ENCODE measurements at regions not wholly inside any gene's neighbourhood (a gene's known extent, or its start where the extent isn't known, plus 50 kb on each side); places are given as distances from the start of the nearest gene placed in this dataset.
"Not testable (repeated sequence)": the region's sequence is repeated elsewhere in the genome, so short reads cannot be mapped to it uniquely, and the experiment has no call there.

- DNase-seq (ENCODE audit: low read depth, low spot score): no peak
These were observed 217.6 kb downstream of the NPR3 start for GRCh38 chr5:32928761-32929160.

GRCh38 chr5:32931438-32931837 is 220.3 kb downstream of the NPR3 start:
- not testable (repeated sequence) for DNase-seq (ENCODE audit: low read depth, low spot score)

GRCh38 chr5:32932241-32932935 is 221.3 kb downstream of the NPR3 start:
- no peak for DNase-seq (ENCODE audit: low read depth, low spot score)

GRCh38 chr5:32933692-32934091 is 222.6 kb downstream of the NPR3 start:
- DNase-seq (ENCODE audit: low read depth, low spot score): no peak

DNA sequence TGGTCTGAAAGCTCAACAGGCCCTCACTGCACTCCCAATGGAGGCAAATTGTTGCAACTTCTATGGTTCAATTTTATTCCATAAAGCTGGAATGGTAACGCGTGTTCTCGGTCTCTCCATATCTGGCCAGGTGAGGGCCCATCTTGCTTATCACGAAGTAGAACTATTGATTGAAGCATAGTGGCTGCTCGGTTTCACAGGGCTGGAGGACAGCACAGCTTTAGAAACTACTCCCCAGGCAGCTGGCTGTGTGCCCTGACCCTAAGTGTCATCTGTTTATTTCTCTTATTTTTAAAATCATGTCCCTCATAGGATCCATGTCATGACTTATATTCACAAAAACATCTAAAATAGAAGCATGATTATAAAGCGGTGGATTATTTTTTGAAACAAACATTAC is 223.4 kb downstream of the NPR3 start:
- DNase-seq (ENCODE audit: low read depth, low spot score): no peak

DNA sequence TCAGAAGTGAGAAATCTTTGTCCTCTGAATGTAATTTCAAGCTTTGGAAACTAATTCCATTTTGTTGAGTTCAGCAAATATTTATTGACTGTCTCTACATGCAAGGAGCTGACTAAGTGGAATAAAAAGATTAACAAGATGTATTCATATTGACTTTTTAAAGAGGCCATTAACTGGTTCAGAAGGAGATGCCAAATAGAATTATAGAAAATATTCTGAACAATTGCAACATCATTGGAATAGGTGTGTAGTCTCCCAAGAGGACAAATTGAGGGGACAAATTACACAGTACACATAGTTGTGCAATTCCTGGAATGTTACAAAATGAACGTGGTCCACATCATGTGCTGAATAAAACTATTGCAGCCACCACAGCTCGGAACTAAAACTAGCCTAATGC is 224.2 kb downstream of the NPR3 start:
- no peak for DNase-seq (ENCODE audit: low read depth, low spot score)

GRCh38 chr5:32936329-32936728 is 225.2 kb downstream of the NPR3 start:
- no peak for DNase-seq (ENCODE audit: low read depth, low spot score)

DNA sequence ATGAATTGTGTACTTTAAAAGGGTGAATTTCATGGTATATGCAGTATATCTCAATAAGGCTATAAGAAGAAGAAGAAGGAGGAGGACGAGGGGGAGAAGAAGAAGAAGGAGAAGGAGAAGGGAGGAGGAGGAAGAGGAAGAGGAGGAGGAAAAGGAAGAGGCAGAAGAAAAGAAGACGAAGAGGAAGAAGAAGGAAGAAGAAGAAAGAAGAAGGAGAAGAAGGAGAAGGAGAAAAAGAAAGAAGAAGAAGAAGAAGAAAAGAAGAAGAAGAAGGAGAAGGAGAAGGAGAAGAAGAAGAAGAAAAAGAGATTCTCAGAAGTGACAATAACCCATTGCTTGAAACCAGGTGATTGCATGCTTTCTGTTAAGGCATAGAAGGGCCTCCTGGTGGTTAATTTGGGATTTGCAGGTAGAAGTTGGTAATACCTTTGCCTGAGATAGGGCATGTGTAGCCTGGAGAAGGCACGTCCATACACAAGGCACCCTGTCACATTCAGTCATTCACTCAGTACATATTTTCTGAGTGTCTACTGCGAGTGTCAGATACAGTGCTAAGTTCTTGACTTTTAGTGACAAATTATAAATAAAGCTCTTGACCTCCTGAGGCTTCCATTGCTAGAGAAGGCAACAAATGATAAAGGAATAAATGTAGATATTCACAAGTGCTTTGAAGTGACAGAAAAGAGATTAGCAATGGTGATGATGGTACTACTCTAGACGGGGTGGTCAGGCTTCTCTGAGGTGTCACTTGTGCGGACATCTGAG is 231.3 kb downstream of the NPR3 start:
- DNase-seq (ENCODE audit: low read depth, low spot score): peak; percentile 13

DNA sequence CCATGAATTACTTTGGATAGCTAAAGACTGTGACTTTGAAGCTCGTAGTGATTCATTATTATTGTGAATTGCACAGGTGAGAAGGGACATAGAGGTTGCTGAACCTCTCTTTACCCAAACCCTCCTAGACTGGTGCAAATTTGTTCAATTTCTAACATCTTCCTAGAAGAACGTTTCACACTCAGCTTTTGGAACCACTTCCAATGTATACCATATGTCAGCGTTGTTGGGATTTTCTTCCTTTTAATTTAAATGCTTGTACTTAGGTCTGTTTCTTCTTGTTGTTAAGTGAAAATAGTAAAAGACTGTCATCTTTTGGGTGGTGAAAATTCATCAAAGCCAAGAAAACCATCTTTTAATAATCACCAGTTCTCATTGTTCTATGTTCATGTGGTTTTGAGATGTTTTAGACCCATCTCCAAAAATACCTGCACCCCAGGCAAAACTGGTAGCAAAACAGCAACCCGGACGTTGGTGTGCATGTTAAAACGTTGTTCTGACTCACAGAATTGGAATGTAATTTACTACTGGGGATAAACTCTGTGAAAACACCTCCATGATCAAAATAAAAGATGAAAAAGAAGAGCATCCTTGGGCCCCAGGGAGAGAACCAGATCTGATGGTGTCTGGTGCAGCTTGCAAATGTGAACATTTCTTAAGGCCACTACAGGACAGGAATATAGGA is 238.3 kb downstream of the NPR3 start:
- no peak for DNase-seq (ENCODE audit: low read depth, low spot score)

GRCh38 chr5:32951003-32951402 is 239.9 kb downstream of the NPR3 start:
- DNase-seq (ENCODE audit: low read depth, low spot score): no peak

DNA sequence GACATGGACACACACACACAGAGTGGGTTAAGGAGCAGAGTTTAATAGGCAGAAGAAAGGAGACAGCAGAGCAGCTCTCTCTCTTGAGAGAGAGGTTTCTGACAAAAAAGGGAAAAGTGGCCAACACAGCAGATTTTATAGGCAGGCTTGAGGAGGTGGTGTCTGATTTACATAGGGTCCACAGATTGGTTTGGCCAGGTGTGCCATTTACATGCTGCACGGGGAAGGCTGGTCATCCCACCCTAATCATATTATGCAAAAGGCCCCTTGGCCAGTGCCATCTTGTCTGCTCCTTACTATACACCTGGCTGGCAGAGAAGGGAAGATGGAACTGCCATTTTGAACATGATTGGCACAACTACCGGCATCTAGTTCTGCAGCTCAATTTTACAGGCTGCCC is 240.8 kb downstream of the NPR3 start:
- DNase-seq (ENCODE audit: low read depth, low spot score): no peak

DNA sequence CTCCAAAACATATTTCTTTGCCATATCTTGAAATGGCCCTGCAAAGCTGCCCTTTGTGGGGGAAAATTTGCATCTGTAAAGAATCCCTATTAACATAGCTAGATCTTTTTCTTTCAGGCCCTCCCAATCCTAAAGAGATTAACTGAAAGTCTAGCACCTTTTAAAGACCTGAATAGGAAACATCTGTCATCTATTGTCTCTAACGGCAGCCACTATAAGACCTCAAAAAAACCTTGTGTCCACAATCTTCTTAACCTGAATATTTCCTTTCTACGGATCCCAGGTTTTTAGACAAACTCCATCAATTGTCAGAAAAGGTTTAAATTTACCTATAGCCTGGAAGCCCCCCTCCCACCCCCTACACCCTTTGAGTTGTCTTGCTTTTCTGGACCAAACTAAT is 241.3 kb downstream of the NPR3 start:
- not testable (repeated sequence) for DNase-seq (ENCODE audit: low read depth, low spot score)

DNA sequence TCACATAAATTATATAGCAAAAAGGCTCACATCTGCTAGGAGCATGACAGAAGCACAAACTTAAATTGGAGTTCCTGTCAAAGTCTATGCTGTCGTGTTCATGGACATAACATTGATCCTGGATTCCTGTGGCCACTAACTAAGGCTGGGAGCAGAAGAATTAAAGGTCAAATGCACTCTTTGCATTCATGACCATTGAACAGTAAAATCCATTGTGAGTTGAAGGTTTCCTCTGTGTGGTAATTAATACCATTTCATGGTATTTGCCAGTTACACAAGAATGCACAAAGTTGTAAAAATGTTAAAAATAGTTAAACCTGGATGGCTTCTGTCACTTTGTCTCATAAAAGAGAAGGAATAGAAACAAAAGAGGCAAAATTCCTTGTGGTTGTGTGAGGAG is 242.6 kb downstream of the NPR3 start:
- no peak for DNase-seq (ENCODE audit: low read depth, low spot score)

GRCh38 chr5:32955814-32956213 is 244.7 kb downstream of the NPR3 start:
- DNase-seq (ENCODE audit: low read depth, low spot score): no peak

DNA sequence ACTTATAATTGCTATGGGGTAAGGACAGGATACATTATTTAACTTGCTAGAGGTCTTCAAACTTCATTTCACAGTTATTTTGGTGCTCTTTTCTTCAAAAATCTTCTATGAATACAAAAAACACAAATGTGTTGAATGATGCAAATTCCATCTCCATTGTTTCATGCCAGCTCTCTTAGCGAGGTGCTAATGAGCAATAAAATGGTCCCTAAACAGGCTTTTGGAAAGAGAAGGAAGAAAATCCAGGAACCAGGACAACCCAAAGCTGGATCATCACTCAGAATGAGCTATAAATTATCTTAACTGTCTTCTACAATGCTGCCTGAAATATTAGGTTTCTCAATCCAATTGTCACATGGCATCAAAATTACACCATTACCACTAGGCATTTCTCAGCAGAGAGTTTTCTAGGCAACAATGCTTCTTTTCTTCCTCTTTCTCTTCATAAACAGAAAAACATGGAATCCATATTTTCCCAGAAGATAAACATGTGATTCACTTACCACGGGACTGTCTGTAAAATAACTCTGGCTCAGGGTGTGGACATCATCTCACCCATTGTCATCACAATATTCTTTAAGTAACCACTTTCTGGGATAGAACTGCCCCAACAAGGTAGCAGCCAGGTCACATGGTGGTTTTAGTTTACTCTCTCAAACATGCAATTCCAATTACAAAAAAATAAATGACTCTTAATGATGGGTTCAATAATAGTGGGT is 249.4 kb downstream of the NPR3 start:
- DNase-seq (ENCODE audit: low read depth, low spot score): no peak

GRCh38 chr5:32961059-32961415 is 249.9 kb downstream of the NPR3 start:
- DNase-seq (ENCODE audit: low read depth, low spot score): no peak

DNA sequence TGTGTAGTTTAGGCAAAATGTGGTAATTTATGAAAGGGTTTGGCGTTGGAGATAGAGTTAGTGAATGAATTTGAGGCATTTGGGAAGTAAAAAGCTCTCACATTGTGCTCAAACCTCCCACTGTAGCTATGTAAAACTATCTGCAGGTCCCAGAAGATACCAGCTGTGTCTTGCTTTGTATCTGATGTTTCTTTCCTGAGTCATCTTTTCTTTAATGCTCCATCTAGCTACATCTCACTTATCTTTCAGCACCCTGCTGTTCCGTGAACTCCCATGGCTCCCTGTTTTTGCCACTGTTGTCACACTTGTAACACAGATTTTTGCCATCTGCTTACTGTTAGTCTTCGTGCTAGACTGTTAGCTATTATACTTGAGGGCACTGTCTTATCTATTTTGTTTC is 253.1 kb downstream of the NPR3 start:
- DNase-seq (ENCODE audit: low read depth, low spot score): no peak

GRCh38 chr5:32973646-32974045 is 262.5 kb downstream of the NPR3 start:
- DNase-seq (ENCODE audit: low read depth, low spot score): no peak

GRCh38 chr5:32975656-32976375 is 264.7 kb downstream of the NPR3 start:
- no peak for DNase-seq (ENCODE audit: low read depth, low spot score)

DNA sequence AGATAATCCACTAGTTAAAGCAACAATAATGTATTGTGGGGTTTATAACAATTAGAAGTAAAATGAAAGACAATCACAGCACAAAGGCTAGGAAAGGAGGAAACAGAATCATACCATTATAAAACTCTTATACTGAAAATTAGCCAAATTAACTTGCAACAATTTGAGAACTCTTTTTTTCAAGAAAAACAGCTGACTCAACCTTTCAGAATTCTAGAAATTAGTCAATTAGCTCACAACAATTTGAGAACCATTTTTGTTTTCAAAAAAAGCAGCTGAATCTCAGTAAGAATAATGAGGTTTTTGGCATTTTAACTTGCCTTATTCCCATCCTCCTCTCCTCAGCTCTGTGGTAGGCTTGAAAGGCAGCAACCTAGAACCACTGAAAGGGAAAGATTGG is 269.9 kb downstream of the NPR3 start:
- DNase-seq (ENCODE audit: low read depth, low spot score): no peak

GRCh38 chr5:32984851-32985610 is 273.9 kb downstream of the NPR3 start:
- DNase-seq (ENCODE audit: low read depth, low spot score): no peak

All from astrocyte of the hippocampus (primary cell).